ENCODE measurements at regions not wholly inside any gene's neighbourhood (a gene's known extent, or its start where the extent isn't known, plus 50 kb on each side); places are given as distances from the start of the nearest gene placed in this dataset.

- TF ChIP-seq TEAD1 (CRISPR knock-in tag; IDR thresholded peaks at IDR 0.05) (no peak), USF2 (CRISPR knock-in tag; IDR thresholded peaks at IDR 0.05) (no peak), TP53 (CRISPR knock-in tag; IDR thresholded peaks at IDR 0.05) (no peak), FOXK1 (CRISPR knock-in tag; IDR thresholded peaks at IDR 0.05) (no peak), ZNF416 (CRISPR knock-in tag; IDR thresholded peaks at IDR 0.05) (no peak), NFYB (CRISPR knock-in tag; conservative IDR thresholded peaks at IDR 0.05; ENCODE audit: low read depth) (no peak)
- TF ChIP-seq, protein P1, sequence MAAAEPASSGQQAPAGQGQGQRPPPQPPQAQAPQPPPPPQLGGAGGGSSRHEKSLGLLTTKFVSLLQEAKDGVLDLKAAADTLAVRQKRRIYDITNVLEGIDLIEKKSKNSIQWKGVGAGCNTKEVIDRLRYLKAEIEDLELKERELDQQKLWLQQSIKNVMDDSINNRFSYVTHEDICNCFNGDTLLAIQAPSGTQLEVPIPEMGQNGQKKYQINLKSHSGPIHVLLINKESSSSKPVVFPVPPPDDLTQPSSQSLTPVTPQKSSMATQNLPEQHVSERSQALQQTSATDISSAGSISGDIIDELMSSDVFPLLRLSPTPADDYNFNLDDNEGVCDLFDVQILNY (CRISPR knock-in tag; IDR thresholded peaks at IDR 0.05), result no peak
- TF ChIP-seq, protein P2, sequence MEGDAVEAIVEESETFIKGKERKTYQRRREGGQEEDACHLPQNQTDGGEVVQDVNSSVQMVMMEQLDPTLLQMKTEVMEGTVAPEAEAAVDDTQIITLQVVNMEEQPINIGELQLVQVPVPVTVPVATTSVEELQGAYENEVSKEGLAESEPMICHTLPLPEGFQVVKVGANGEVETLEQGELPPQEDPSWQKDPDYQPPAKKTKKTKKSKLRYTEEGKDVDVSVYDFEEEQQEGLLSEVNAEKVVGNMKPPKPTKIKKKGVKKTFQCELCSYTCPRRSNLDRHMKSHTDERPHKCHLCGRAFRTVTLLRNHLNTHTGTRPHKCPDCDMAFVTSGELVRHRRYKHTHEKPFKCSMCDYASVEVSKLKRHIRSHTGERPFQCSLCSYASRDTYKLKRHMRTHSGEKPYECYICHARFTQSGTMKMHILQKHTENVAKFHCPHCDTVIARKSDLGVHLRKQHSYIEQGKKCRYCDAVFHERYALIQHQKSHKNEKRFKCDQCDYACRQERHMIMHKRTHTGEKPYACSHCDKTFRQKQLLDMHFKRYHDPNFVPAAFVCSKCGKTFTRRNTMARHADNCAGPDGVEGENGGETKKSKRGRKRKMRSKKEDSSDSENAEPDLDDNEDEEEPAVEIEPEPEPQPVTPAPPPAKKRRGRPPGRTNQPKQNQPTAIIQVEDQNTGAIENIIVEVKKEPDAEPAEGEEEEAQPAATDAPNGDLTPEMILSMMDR (IDR thresholded peaks at IDR 0.05), result no peak
- TF ChIP-seq, protein P3, sequence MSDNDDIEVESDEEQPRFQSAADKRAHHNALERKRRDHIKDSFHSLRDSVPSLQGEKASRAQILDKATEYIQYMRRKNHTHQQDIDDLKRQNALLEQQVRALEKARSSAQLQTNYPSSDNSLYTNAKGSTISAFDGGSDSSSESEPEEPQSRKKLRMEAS (CRISPR knock-in tag; IDR thresholded peaks at IDR 0.05), result no peak
Observed at GRCh38 chr3:86887876-86888275, 103.1 kb downstream of the VGLL3 start.

All from WTC11 (cell line).